HCT116 (cell line): ENCODE measurements at regions not wholly inside any gene's neighbourhood (a gene's known extent, or its start where the extent isn't known, plus 50 kb on each side); places are given as distances from the start of the nearest gene placed in this dataset.

Source experiments
- SIN3A ChIP-seq: IDR thresholded peaks from 2 replicates; pipeline ENCODE4 v1.6.1; 2012; ENCODE audit warnings: low read depth
- TF ChIP-seq, protein P1 (sequence below), 3 experiments: fragments of 200-600 bp in 1 of 3; sonication (generic) in 1 of 3; IDR thresholded peaks in 2 of 3; conservative IDR thresholded peaks in 1 of 3; 2 replicates each; pipeline ENCODE4 v1.5.1; 2012 to 2017; ENCODE audit warnings: low read depth in 2 of 3, low read length in 2 of 3, antibody characterized with exemption in 1 of 3, borderline replicate concordance in 1 of 3, control low read depth in 1 of 3, mild to moderate bottlenecking in 1 of 3, mixed read lengths in 1 of 3, mixed run types in 1 of 3, moderate library complexity in 1 of 3; ENCODE audit not compliant: insufficient read depth in 1 of 3

- TF ChIP-seq, protein P1, sequence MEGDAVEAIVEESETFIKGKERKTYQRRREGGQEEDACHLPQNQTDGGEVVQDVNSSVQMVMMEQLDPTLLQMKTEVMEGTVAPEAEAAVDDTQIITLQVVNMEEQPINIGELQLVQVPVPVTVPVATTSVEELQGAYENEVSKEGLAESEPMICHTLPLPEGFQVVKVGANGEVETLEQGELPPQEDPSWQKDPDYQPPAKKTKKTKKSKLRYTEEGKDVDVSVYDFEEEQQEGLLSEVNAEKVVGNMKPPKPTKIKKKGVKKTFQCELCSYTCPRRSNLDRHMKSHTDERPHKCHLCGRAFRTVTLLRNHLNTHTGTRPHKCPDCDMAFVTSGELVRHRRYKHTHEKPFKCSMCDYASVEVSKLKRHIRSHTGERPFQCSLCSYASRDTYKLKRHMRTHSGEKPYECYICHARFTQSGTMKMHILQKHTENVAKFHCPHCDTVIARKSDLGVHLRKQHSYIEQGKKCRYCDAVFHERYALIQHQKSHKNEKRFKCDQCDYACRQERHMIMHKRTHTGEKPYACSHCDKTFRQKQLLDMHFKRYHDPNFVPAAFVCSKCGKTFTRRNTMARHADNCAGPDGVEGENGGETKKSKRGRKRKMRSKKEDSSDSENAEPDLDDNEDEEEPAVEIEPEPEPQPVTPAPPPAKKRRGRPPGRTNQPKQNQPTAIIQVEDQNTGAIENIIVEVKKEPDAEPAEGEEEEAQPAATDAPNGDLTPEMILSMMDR (IDR thresholded peaks at IDR 0.05 in 2 of 3, conservative IDR thresholded peaks at IDR 0.05 in 1 of 3; ENCODE audit: borderline replicate concordance in 1 of 3, insufficient read depth in 1 of 3, low read depth in 2 of 3, low read length in 2 of 3), result no peak
- TF ChIP-seq SIN3A, result no peak
Measured at GRCh38 chr2:59353306-59353921, 1112.3 kb upstream of the FANCL start.
